Prostate gland (tissue), 2 donors: ENCODE measurements at regions not wholly inside any gene's neighbourhood (a gene's known extent, or its start where the extent isn't known, plus 50 kb on each side); places are given as distances from the start of the nearest gene placed in this dataset.
A peak's percentile ranks its signal among the peaks of the same experiment; 100 is the strongest.

ENCODE experiments used
- DNase-seq: peaks from one replicate; pipeline ENCODE4 v3.0.0-alpha.2; 2019; ENCODE audit warnings: low spot score
- H3K27ac ChIP-seq, 2 donors: fragments of 200-600 bp; sonication (generic); 2 replicates each; pipeline ENCODE4 v1.5.1; 2017 to 2019
- H3K27me3 ChIP-seq: fragments of 200-600 bp; sonication (generic); replicated peaks from 2 replicates; pipeline ENCODE4 v1.5.1; 2019; ENCODE audit not compliant: insufficient read depth
- H3K36me3 ChIP-seq, 2 donors: fragments of 200-600 bp; sonication (generic); 1 replicate in 1 of 2; 2 replicates in 1 of 2; pipeline versions ENCODE4 v1.5.1 to v1.8.1; 2017 to 2019
- H3K4me1 ChIP-seq: fragments of 200-600 bp; sonication (generic); replicated peaks from 2 replicates; pipeline ENCODE4 v1.5.1; 2019
- H3K4me3 ChIP-seq, 2 donors: fragments of 200-600 bp; sonication (generic); 2 replicates each; pipeline ENCODE4 v1.5.1; 2017 to 2019
- H3K9me3 ChIP-seq: fragments of 200-600 bp; sonication (generic); 2 replicates; pipeline ENCODE4 v1.5.1; 2017
- CTCF ChIP-seq, 4 experiments: fragments of 200-600 bp in 2 of 4; fragments of 450-650 bp in 2 of 4; sonication (generic) in 2 of 4; IDR thresholded peaks; 1 replicate in 3 of 4; 2 replicates in 1 of 4; pipeline ENCODE4 v1.5.1; 2016 to 2019; ENCODE audit warnings: antibody characterized with exemption in 4 of 4, mild to moderate bottlenecking in 2 of 4, moderate library complexity in 2 of 4
- POLR2A ChIP-seq: fragments of 450-650 bp; IDR thresholded peaks from one replicate; pipeline ENCODE4 v1.6.1; 2016; ENCODE audit warnings: antibody characterized with exemption, mild to moderate bottlenecking
- POLR2AphosphoS5 ChIP-seq: sonication (generic); formaldehyde crosslinking; IDR thresholded peaks from one replicate; pipeline ENCODE4 v1.6.1; 2017; ENCODE audit warnings: antibody characterized with exemption
- WGBS: methylation state at CpG from one replicate; pipeline ENCODE4 v1.1.5; 2018; 5-methylcytosine and 5-hydroxymethylcytosine counted together
- intact Hi-C: fragments of 100-400 bp; cut with DNase I; formaldehyde crosslinking; loops from one replicate; pipeline ENCODE4 v1.14.2; 2022

GRCh38 chr6:21911208-21911607 lies 317.7 kb downstream of the SOX4 start:
- intact Hi-C loops, result no loop called here
- no peak overlapping the region for H3K4me3 ChIP-seq
- 74% methylated on average over 1 of the region's 1 CpG for whole genome bisulfite sequencing
- H3K9me3 ChIP-seq, result no peaks in the 10 kb centered on the region
- DNase-seq, result no peak
- no peaks in the 10 kb centered on the region for H3K36me3 ChIP-seq
- no peak overlapping the region for H3K27ac ChIP-seq
- TF ChIP-seq CTCF (IDR thresholded peaks at IDR 0.05) (no peak), POLR2A (no peak), POLR2AphosphoS5 (no peak)
- no peaks in the 10 kb centered on the region for H3K4me1 ChIP-seq
- no peaks in the 10 kb centered on the region for H3K27me3 ChIP-seq

GRCh38 chr6:21912151-21912832 lies 318.7 kb downstream of the SOX4 start:
- no peak for TF ChIP-seq POLR2A
- TF ChIP-seq CTCF (IDR thresholded peaks at IDR 0.05), result no peak
- no peak for TF ChIP-seq POLR2AphosphoS5
- WGBS, result 68% methylated on average over 5 of the region's 5 CpGs
- intact Hi-C loops, result no loop called here

GRCh38 chr6:21914121-21914973 lies 320.8 kb downstream of the SOX4 start:
- no peak overlapping the region for H3K4me3 ChIP-seq
- no peaks in the 10 kb centered on the region for H3K36me3 ChIP-seq
- peak; percentile 25 for DNase-seq
- no peak overlapping the region for H3K27ac ChIP-seq
- H3K9me3 ChIP-seq, result no peaks in the 10 kb centered on the region
- intact Hi-C loops, result no loop called here
- WGBS, result 31% methylated on average over 8 of the region's 8 CpGs
- H3K27me3 ChIP-seq, result no peaks in the 10 kb centered on the region
- H3K4me1 ChIP-seq, result no peaks in the 10 kb centered on the region
- TF ChIP-seq POLR2AphosphoS5 (no peak), CTCF (IDR thresholded peaks at IDR 0.05) (no peak), POLR2A (no peak)

More at GRCh38 chr6:21912151-21912832, 318.7 kb downstream of the SOX4 start:
- no peaks in the 10 kb centered on the region for H3K36me3 ChIP-seq
- DNase-seq, result no peak
- no peaks in the 10 kb centered on the region for H3K27me3 ChIP-seq
- no peaks in the 10 kb centered on the region for H3K9me3 ChIP-seq
- H3K4me3 ChIP-seq, result no peak overlapping the region
- no peaks in the 10 kb centered on the region for H3K4me1 ChIP-seq
- no peak overlapping the region for H3K27ac ChIP-seq

- intact Hi-C loops, result no loop called here
- no peak overlapping the region for H3K4me3 ChIP-seq
- DNase-seq, result no peak
Measured at GRCh38 chr6:21915707-21916260, 322.2 kb downstream of the SOX4 start.

More at GRCh38 chr6:21915707-21916260, 322.2 kb downstream of the SOX4 start:
- Histone ChIP-seq H3K27ac (no peak overlapping the region), H3K27me3 (no peaks in the 10 kb centered on the region), H3K4me1 (no peaks in the 10 kb centered on the region), H3K36me3 (no peaks in the 10 kb centered on the region), H3K9me3 (no peaks in the 10 kb centered on the region)
- WGBS, result 67% methylated on average over 1 of the region's 1 CpG
- no peak for TF ChIP-seq POLR2A
- no peak for TF ChIP-seq POLR2AphosphoS5
- TF ChIP-seq CTCF (IDR thresholded peaks at IDR 0.05), result no peak
